Stomach (tissue), 8 donors: ENCODE measurements at regions not wholly inside any gene's neighbourhood (a gene's known extent, or its start where the extent isn't known, plus 50 kb on each side); places are given as distances from the start of the nearest gene placed in this dataset.
"Not testable (repeated sequence)": the region's sequence is repeated elsewhere in the genome, so short reads cannot be mapped to it uniquely, and the experiment has no call there.

Source experiments
- DNase-seq, 2 donors: peaks; one replicate each; pipeline versions ENCODE4 v3.0.0 to v3.0.0-alpha.2; 2013 to 2019
- H3K27ac ChIP-seq, 5 donors: fragments of 200-600 bp in 4 of 5; sonication (generic) in 4 of 5; one replicate each; pipeline ENCODE4 v1.5.1; 2013 to 2019; ENCODE audit warnings: mild to moderate bottlenecking in 1 of 5, moderate library complexity in 1 of 5
- H3K27me3 ChIP-seq, 3 donors: fragments of 200-600 bp; sonication (generic); one replicate each; pipeline ENCODE4 v1.5.1; 2017 to 2019; ENCODE audit warnings: mixed run types in 1 of 3
- H3K36me3 ChIP-seq, 4 donors: fragments of 200-600 bp; sonication (generic); 1 replicate in 3 of 4; 2 replicates in 1 of 4; pipeline ENCODE4 v1.5.1; 2016 to 2019
- H3K4me1 ChIP-seq, 4 donors: fragments of 200-600 bp; sonication (generic); one replicate each; pipeline ENCODE4 v1.5.1; 2016 to 2019
- H3K4me3 ChIP-seq, 4 donors: fragments of 200-600 bp; sonication (generic) in 3 of 4; one replicate each; pipeline ENCODE4 v1.5.1; 2016 to 2019; ENCODE audit warnings: mild to moderate bottlenecking in 1 of 4
- H3K9me3 ChIP-seq, 4 donors: fragments of 200-600 bp; sonication (generic); one replicate each; pipeline ENCODE4 v1.5.1; 2016 to 2019
- EP300 ChIP-seq: sonication (generic); formaldehyde crosslinking; IDR thresholded peaks from one replicate; pipeline ENCODE4 v1.6.1; 2017; ENCODE audit warnings: antibody characterized with exemption
- POLR2A ChIP-seq, 4 donors: fragments of 450-650 bp; IDR thresholded peaks; one replicate each; pipeline ENCODE4 v1.6.1; 2016; ENCODE audit warnings: antibody characterized with exemption in 4 of 4, control low read depth in 2 of 4, mild to moderate bottlenecking in 1 of 4, moderate library complexity in 1 of 4
- POLR2AphosphoS5 ChIP-seq, 3 donors: sonication (generic); formaldehyde crosslinking; IDR thresholded peaks; one replicate each; pipeline ENCODE4 v1.6.1; 2016; ENCODE audit warnings: antibody characterized with exemption in 3 of 3
- WGBS, 5 donors: extraction: QIAGEN DNeasy Blood & Tissue Kit in 3 of 5; methylation state at CpG; one replicate each; pipeline versions ENCODE4 v1.1.5 to v1.1.7; 2013 to 2018; 5-methylcytosine and 5-hydroxymethylcytosine counted together
- intact Hi-C: fragments of 100-400 bp; cut with DNase I; formaldehyde crosslinking; loops from one replicate; pipeline ENCODE4 v1.15.1; 2023; ENCODE audit warnings: low total_unique reads
- small RNA-seq, 4 donors: library from RNA; depleted of rRNA; stranded (forward); fragments of <200 nt; gene quantifications; one replicate each; pipeline ENCODE3, GENCODE V24; 2016
- TF ChIP-seq, protein P1 (sequence below), 7 experiments: fragments of 450-650 bp in 4 of 7; fragments of 200-600 bp in 3 of 7; sonication (generic) in 3 of 7; IDR thresholded peaks; one replicate each; pipeline ENCODE4 v1.5.1; 2016 to 2019; ENCODE audit warnings: antibody characterized with exemption in 7 of 7, control low read depth in 2 of 7, mild to moderate bottlenecking in 1 of 7
- donor health status: healthy with polysubstance abuse.
- donor health status: Bipolar disorder and iron deficiency.
- donor health status: healthy.

DNA sequence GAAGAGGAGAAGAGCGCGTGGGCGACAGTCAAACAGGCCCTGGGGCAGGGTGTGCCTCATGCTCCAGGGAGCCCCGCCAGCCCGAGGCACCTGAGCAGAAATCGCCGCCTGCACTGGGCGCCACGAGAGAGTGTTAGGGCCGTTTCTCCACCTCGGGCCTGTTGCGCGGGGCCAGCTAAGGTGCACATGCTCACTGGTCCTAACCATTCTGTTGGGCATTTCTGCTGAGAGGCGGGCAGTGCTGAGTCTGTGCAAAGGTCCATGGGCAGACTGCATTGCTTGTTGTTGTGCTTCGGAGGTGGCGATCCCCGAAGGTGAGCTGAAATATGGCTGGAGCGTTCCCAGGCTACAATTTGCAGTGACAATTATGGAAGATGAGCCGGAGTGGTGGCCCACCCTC is 367.8 kb upstream of the SPATA31A5 start:
- Histone ChIP-seq H3K4me3 (no peak overlapping the region), H3K27me3 (no peaks in the 10 kb centered on the region), H3K36me3 (no peaks in the 10 kb centered on the region), H3K9me3 (peaks cover 0 to 47% (median 33%) of the 10 kb centered on the region in 4 donors), H3K27ac (no peak overlapping the region), H3K4me1 (no peaks in the 10 kb centered on the region)
- TF ChIP-seq EP300 (no peak), POLR2AphosphoS5 (IDR thresholded peaks at IDR 0.05) (no peak), POLR2A (IDR thresholded peaks at IDR 0.05) (no peak)
- TF ChIP-seq, protein P1, sequence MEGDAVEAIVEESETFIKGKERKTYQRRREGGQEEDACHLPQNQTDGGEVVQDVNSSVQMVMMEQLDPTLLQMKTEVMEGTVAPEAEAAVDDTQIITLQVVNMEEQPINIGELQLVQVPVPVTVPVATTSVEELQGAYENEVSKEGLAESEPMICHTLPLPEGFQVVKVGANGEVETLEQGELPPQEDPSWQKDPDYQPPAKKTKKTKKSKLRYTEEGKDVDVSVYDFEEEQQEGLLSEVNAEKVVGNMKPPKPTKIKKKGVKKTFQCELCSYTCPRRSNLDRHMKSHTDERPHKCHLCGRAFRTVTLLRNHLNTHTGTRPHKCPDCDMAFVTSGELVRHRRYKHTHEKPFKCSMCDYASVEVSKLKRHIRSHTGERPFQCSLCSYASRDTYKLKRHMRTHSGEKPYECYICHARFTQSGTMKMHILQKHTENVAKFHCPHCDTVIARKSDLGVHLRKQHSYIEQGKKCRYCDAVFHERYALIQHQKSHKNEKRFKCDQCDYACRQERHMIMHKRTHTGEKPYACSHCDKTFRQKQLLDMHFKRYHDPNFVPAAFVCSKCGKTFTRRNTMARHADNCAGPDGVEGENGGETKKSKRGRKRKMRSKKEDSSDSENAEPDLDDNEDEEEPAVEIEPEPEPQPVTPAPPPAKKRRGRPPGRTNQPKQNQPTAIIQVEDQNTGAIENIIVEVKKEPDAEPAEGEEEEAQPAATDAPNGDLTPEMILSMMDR (IDR thresholded peaks at IDR 0.05): no peak
- intact Hi-C loops: no loop called here
- no peak for DNase-seq
- 87 to 95% (median 92%) methylated on average over 6 to 19 of the region's 19 CpGs for WGBS, 5 donors

DNA sequence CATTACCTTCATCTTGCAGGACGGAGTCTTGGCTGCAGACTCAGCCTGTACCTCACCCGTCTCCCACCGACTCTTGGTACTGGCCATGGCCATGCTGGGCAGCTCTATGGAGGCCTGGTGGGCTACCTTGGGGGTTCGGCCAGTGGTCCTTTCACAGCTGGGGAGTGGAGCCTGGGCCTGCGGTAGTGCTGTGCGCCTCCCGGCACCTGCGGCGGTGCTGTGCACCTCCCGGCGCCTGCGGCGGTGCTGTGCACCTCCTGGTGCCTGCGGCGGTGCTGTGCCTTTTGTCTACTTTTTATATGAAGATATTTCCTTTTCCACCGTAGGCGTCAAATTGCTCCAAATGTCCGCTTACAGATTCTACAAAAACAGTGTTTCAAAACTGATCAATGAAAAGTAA is 367.2 kb upstream of the SPATA31A5 start:
- H3K27me3 ChIP-seq, H3K4me1 ChIP-seq, H3K36me3 ChIP-seq, H3K27ac ChIP-seq, intact Hi-C loops, DNase-seq, H3K4me3 ChIP-seq: not testable (repeated sequence)
- H3K9me3 ChIP-seq: peaks cover 0 to 45% (median 32%) of the 10 kb centered on the region in 4 donors
- WGBS, 5 donors: 92 to 94% (median 93%) methylated on average over 18 of the region's 18 CpGs

Small RNAs in the stretch of these regions (small RNA-seq; reads per million reads assigned to genes)
- gene BX088702.1: 0 reads per million in 4 donors
